ENCODE measurements at regions not wholly inside any gene's neighbourhood (a gene's known extent, or its start where the extent isn't known, plus 50 kb on each side); places are given as distances from the start of the nearest gene placed in this dataset.

- POLR2A ChIA-PET: no interaction called here
- no peak overlapping the region for H2AFZ ChIP-seq (ENCODE audit: control insufficient read depth, low read depth, low read length)
Observed at GRCh38 chr3:115279939-115280338, 132.9 kb upstream of the ZBTB20 start.

More at GRCh38 chr3:115279939-115280338, 132.9 kb upstream of the ZBTB20 start:
- no peaks in the 10 kb centered on the region for H3K4me1 ChIP-seq (ENCODE audit: control insufficient read depth, insufficient read depth, low read length)
- FAIRE-seq (no peak), ATAC-seq (no peak), DNase-seq (ENCODE audit: low read depth, low spot score) (no peak)
- no peak overlapping the region for H3K4me2 ChIP-seq (ENCODE audit: control insufficient read depth, insufficient read depth)
- no peaks in the 10 kb centered on the region for H3K27me3 ChIP-seq (replicated peaks in 1 of 2; ENCODE audit: control insufficient read depth in 2 of 2, insufficient read depth in 2 of 2, low read length in 1 of 2)
- no peak overlapping the region for H3K9ac ChIP-seq (ENCODE audit: control insufficient read depth, insufficient read depth, low read length)
- H3K36me3 ChIP-seq (ENCODE audit: control insufficient read depth in 2 of 2, insufficient read depth in 2 of 2, low read length in 1 of 2): no peaks in the 10 kb centered on the region
- SMC1A ChIA-PET (ENCODE audit: uncharacterized antibody, unreplicated experiment): no interaction called here
- H4K20me1 ChIP-seq (ENCODE audit: control insufficient read depth, insufficient read depth): no peaks in the 10 kb centered on the region
- H3K9me3 ChIP-seq (replicated peaks; ENCODE audit: control insufficient read depth, insufficient read depth, low read length): no peaks in the 10 kb centered on the region
- no TSS peak for BruUV-seq (replicated peaks)
- no peak overlapping the region for H3K27ac ChIP-seq (ENCODE audit: control insufficient read depth, insufficient read depth)
- in situ Hi-C loops (cut with MboI) (no loop called here), intact Hi-C loops (cut with micrococcal nuclease; ENCODE audit: unreplicated experiment) (no loop called here)
- TF ChIP-seq CEBPZ (IDR thresholded peaks at IDR 0.05; ENCODE audit: low read depth, low read length): no peak
- TF ChIP-seq, protein P1, sequence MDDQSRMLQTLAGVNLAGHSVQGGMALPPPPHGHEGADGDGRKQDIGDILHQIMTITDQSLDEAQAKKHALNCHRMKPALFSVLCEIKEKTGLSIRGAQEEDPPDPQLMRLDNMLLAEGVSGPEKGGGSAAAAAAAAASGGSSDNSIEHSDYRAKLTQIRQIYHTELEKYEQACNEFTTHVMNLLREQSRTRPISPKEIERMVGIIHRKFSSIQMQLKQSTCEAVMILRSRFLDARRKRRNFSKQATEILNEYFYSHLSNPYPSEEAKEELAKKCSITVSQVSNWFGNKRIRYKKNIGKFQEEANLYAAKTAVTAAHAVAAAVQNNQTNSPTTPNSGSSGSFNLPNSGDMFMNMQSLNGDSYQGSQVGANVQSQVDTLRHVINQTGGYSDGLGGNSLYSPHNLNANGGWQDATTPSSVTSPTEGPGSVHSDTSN (IDR thresholded peaks at IDR 0.05; ENCODE audit: insufficient replicate concordance, low read depth, low read length): no peak
- no peak for TF ChIP-seq NFYB (IDR thresholded peaks at IDR 0.05; ENCODE audit: insufficient read depth, low read depth, low read length)
- TF ChIP-seq EZH2 (IDR thresholded peaks at IDR 0.05; ENCODE audit: borderline replicate concordance, control insufficient read depth, low read depth, low read length): no peak
- no peak for TF ChIP-seq NR2F1 (conservative IDR thresholded peaks at IDR 0.05)
- TF ChIP-seq LARP7 (IDR thresholded peaks at IDR 0.05): no peak
- no peaks in the 10 kb centered on the region for H3K79me2 ChIP-seq (ENCODE audit: control insufficient read depth, insufficient read depth, low read length)
- RAD21 ChIA-PET (ENCODE audit: unreplicated experiment): no interaction called here
- no peak overlapping the region for H3K4me3 ChIP-seq
- WGBS (ENCODE audit: insufficient coverage, insufficient replicate concordance, low lambda C conversion rate, missing lambda C conversion rate): 40% methylated on average over 1 of the region's 1 CpG
- CTCF ChIA-PET: no interaction called here
